HG03520 (cell line): ENCODE measurements at regions not wholly inside any gene's neighbourhood (a gene's known extent, or its start where the extent isn't known, plus 50 kb on each side); places are given as distances from the start of the nearest gene placed in this dataset.

Experiments used
- ATAC-seq: cut with Tn5 transposase; IDR thresholded peaks from one replicate; pipeline ENCODE4 v1.9.1; 2021; ENCODE audit warnings: mild to moderate bottlenecking, moderate library complexity; ENCODE audit not compliant: unreplicated experiment

DNA sequence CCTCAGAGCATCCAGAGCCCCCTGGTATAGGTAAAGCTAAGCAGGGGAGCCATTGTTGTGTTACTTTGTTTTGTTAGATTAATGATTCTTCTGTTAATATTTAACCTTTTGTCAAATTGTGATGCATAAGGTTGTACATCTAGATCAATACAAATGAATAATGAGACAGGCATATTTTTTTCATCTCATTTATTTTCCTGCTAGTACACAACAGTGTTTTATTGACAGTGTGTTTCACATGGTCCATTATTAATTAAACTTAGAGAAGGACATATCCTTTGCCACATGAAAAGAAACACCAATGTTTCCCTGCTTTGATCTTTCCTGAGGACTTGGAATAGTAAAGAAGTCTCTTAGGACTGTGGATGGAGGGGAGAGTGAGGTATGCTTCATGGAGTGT lies 543.6 kb upstream of the CFAP20DC start:
- no peak for ATAC-seq

DNA sequence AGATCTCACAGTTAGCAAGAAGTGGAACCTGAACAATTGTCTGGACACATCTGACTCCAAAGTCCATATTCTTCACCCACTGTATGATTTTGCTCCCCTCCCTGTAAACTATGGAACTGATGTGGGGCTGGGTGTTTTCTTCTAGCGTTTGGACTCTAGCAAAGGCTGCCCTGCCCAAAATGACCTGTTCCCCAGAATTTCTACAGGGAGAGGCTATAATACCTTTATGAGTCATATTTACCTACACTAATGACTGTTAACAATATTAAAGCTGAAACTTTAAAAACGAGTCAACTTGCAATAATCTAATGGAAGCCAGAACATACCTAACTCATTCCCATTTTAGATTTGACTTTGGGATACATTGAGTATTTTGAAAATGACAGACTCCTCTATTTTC lies 531.2 kb upstream of the CFAP20DC start:
- no peak for ATAC-seq

- no peak for ATAC-seq
Measured at GRCh38 chr3:59580499-59580898, 530.7 kb upstream of the CFAP20DC start.

- no peak for ATAC-seq
Measured at GRCh38 chr3:59578129-59578528, 528.3 kb upstream of the CFAP20DC start.

DNA sequence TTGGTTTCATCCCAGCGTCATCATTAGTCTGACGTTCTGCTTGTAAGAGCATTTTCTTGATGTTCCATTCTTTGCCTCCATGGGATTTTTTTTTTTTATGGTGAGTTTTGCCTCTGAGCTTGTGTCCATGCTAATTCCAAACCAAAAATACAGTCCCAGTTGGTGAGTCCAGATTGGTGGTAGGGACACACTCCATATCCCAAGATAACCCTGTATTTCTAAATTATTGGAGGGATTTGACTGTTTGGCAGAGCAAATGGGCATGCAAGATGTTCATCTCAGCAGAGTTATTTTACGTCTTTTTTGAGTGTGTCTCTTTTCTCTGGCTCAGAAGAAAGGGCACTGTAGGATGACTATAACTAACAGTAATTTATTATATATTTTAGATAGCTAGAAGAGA lies 526.8 kb upstream of the CFAP20DC start:
- ATAC-seq: no peak

- peak; percentile 72 for ATAC-seq
Measured at GRCh38 chr3:59575113-59576001, 525.5 kb upstream of the CFAP20DC start.

DNA sequence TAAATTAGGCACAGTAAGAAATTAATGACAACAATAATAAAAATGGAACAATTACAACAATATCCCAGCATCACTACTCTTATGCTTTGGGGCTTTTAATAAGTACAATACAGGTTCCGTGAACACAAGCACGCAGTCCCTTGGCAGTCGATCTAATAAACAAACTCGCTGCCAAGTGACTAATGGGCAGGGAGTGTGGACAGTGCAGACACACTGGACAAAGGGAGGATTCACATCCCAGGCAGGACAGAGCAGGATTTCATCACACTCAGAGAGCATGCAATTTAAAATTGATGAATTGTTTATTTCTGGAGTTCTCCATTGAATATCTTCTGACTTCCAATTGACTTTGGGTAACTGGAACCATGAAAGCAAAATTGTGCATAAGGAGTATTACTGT lies 524.1 kb upstream of the CFAP20DC start:
- ATAC-seq: no peak

DNA sequence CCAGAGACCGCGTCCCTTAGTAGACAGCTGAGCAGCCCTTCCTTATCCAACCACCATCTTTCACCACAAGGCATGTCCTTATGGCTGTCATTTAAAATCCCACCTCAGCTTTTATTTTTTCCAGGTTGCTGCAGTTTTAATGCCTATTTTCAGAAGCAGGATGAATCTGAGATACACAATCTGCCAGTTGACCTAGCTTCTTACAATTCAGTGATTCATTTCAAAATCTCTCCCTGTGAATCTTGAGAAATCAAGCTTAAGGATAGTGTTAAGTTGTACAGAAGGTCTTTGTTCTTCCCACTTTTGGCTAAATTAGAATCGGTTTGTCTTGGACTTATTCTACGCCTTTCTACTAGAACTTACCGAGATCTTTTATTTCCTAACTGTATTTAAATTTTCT lies 522.3 kb upstream of the CFAP20DC start:
- ATAC-seq: no peak

DNA sequence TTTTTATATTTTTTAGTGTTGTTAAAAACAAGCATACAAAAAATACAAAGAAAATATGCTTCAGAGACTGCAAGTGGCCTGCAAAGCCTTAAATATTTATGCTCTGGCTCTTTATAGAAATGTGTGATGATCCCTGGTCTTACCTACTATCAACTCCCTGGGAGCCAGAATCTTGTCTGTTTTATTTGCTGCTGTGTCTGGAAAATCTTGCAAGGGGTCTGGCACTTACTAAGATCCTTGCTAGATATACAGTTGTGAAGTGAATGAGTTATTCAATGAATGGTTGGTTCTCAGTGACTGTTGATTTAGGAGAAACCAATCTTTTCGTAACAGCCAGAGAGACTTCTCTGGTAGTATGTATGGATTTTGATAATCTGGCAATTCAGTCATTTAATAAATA lies 521.0 kb upstream of the CFAP20DC start:
- no peak for ATAC-seq

- ATAC-seq: no peak
Measured at GRCh38 chr3:59567661-59568060, 517.8 kb upstream of the CFAP20DC start.

DNA sequence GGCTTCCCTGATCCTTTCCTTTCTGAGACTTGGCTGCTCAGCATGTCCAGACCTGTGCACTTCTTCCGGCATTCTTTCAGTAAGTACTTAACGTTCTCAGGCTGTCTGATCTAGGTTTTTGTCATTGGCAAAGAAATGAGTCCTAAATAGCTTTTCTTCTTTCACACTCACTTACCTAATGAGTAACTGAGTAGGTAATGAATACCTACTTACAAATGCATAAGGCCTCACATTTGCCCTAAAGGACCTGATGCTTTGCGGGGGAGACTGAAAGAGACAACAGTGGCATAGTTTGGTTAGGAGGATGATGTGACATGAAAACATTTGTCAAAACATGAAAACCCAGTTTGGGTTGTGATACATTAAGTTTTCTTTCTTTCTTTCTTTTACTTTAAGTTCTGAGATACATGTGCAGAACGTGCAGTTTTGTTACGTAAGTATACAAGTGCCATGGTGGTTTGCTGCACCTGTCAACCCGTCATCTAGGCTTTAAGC lies 516.7 kb upstream of the CFAP20DC start:
- ATAC-seq: peak; percentile 97

DNA sequence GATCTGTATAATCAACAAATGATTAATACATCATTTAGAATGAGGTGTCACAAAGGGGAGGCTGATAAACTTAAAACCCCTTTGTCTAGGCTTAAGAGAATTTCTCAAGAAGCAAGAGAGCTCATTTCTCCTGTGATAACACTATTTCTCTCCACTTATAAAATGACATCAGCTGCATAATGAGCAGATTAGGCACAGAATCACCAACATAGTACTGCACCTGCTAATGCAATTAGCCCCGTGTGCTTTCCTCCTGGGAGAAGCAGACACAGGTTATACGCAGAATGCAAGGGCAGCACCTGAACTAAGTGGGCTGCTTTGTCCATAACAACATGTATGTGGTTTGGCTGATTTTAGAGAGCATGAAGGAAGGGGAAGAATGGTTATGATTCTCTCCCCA lies 515.3 kb upstream of the CFAP20DC start:
- ATAC-seq: no peak

GRCh38 chr3:59563966-59564365 lies 514.1 kb upstream of the CFAP20DC start:
- no peak for ATAC-seq

DNA sequence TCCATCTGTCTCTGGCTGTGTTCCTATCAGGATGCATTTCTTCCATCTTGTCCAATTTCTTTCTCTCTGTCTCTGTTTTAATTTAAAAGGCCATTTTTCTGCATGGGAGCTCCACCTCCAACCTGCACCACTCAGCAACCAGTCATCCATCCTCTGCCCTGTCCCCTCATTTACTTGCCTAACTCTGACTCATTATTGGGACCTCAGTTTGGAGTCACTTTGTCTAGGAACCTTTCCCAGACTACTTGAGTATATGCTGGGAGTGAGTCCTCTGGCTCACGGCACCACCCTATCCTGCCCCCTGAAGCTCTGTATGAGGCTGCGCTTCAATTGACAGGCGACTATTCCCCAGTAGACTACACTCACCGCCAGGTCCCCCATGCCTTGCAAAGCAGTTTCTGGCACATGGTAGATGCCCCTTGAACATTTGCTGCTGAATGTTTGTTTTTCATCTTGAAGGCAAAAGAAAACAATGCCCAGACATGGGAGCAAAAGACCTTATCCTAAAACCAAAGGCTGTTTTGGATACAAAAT lies 513.3 kb upstream of the CFAP20DC start:
- ATAC-seq: no peak

GRCh38 chr3:59559721-59560435 lies 510.1 kb upstream of the CFAP20DC start:
- no peak for ATAC-seq

GRCh38 chr3:59558906-59559720 lies 509.3 kb upstream of the CFAP20DC start:
- ATAC-seq: no peak

DNA sequence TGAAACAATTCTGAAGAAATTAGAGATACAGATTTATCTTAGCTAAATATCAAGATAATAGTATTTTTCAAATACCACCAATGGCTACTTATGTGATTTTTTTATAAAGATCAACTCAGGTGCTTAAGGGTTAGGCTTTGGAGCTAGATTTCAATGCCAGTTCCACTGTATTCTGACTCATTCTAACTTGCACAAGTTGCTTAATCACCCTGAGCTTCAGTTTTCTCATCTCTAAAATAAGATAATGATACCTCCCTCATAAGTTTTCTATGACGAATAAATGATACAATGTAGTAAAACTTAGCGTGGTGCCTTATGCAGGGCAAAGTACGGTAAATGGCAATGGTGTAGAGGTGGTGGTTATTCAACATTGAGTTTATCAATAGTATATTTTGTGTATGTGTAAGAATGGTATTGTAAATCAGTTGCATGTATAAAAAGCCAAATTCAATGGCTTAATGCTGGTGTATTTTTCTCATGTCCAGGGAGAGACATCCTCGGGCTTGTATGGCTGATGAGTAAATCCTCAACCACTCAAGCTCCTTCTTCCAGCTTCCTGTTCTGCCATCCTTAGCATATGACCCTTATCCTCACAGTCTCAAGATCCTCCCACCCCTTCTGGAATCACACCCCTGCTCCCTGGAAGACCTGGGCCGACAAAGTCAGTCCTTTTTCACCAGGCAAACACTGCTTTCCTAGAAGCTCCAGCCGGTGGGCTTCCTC lies 505.9 kb upstream of the CFAP20DC start:
- no peak for ATAC-seq

GRCh38 chr3:59553076-59553475 lies 503.3 kb upstream of the CFAP20DC start:
- ATAC-seq: no peak

- no peak for ATAC-seq
Measured at GRCh38 chr3:59551834-59552233, 502.0 kb upstream of the CFAP20DC start.

DNA sequence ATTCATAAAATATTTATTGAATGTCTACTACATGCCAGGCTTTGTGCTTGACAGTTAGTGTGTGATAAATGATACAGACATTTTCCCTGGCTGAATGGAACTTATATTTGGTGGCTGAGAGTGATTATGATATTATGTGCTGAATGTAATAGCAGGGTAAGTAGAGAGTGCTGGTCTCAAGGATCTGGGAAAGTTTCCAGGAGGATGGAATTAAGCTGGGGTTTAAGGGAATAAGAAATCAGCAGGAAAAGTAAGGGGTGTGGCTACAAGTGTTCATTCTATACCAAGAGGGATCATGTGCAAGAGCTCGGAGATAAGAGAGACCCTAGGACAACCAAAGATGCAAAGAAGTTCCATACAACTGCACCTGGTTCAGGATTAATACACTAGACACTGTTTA lies 500.1 kb upstream of the CFAP20DC start:
- ATAC-seq: no peak
